NB4 (cell line): ENCODE measurements at regions not wholly inside any gene's neighbourhood (a gene's known extent, or its start where the extent isn't known, plus 50 kb on each side); places are given as distances from the start of the nearest gene placed in this dataset.
"Not testable (repeated sequence)": the region's sequence is repeated elsewhere in the genome, so short reads cannot be mapped to it uniquely, and the experiment has no call there.

Source experiments
- MYC ChIP-seq: IDR thresholded peaks from 2 replicates; pipeline ENCODE4 v1.6.1; 2011; ENCODE audit warnings: low read depth, low read length
- TF ChIP-seq, protein P1 (sequence below): IDR thresholded peaks from one replicate; pipeline ENCODE4 v1.5.1; 2012; ENCODE audit warnings: low read depth, low read length

DNA sequence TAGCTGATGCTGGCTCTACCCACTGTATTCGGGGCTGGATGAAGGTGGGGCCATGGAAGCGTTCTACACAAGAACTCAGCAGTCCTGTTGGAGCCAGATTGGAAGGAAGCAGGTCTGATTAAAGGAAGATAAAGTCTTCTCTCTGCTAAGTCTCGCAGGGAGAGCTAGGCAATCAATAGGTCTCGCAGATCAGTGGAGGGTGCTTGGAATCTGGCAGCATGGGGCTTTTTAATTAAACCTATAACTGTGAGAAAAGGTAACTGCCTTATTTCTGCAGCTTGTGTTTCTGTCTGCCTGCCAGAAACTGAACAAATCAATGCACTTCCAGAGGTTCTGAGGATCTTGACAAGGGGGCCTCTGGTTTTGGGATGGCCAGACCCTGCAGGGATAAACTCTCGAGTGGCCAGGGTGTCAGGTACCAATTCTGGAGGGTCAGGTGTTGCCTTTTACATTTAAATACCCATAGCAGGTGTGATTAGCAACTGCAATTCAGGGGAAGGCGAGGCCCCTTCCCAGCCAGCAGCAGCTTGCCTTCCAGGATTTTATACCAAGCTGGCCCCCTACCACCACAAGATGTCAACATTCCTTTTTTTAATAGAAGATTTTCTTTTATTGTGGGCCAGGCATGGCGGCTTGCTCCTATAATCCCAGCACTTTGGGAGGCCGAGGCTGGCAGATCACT, 228.6 kb downstream of the NPIPA7 start:
- TF ChIP-seq MYC, result not testable (repeated sequence)
- TF ChIP-seq, protein P1, sequence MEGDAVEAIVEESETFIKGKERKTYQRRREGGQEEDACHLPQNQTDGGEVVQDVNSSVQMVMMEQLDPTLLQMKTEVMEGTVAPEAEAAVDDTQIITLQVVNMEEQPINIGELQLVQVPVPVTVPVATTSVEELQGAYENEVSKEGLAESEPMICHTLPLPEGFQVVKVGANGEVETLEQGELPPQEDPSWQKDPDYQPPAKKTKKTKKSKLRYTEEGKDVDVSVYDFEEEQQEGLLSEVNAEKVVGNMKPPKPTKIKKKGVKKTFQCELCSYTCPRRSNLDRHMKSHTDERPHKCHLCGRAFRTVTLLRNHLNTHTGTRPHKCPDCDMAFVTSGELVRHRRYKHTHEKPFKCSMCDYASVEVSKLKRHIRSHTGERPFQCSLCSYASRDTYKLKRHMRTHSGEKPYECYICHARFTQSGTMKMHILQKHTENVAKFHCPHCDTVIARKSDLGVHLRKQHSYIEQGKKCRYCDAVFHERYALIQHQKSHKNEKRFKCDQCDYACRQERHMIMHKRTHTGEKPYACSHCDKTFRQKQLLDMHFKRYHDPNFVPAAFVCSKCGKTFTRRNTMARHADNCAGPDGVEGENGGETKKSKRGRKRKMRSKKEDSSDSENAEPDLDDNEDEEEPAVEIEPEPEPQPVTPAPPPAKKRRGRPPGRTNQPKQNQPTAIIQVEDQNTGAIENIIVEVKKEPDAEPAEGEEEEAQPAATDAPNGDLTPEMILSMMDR, result not testable (repeated sequence)
